ENCODE measurements at regions not wholly inside any gene's neighbourhood (a gene's known extent, or its start where the extent isn't known, plus 50 kb on each side); places are given as distances from the start of the nearest gene placed in this dataset.
A peak's percentile ranks its signal among the peaks of the same experiment; 100 is the strongest.
"Not testable (repeated sequence)": the region's sequence is repeated elsewhere in the genome, so short reads cannot be mapped to it uniquely, and the experiment has no call there.

GRCh38 chr9:129539446-129539845 lies 81.5 kb downstream of the C9orf50 start:
- Mint-ChIP-seq H3K4me1 (ENCODE audit: low read depth) (no peaks in the 10 kb centered on the region), H3K4me3 (no peak overlapping the region), H3K27ac (no peak overlapping the region), H3K9me3 (peaks cover 11% of the 10 kb centered on the region), H3K36me3 (peaks cover 4% of the 10 kb centered on the region), H3K27me3 (peaks cover 4% of the 10 kb centered on the region)
- CTCF ChIA-PET: interaction anchor here (0.6 kb wide), 1 partner anchor 397 kb away, joined by 3 read pairs; no protein-coding TSS in a partner anchor
- POLR2A ChIA-PET: no interaction called here
- DNase-seq: no peak
- intact Hi-C loops (cut with micrococcal nuclease): no loop called here

GRCh38 chr9:129531860-129532402 lies 89.0 kb downstream of the C9orf50 start:
- H3K4me1 Mint-ChIP-seq (ENCODE audit: low read depth); H3K4me3 Mint-ChIP-seq; intact Hi-C loops (cut with micrococcal nuclease); H3K27me3 Mint-ChIP-seq; H3K9me3 Mint-ChIP-seq; CTCF ChIA-PET; H3K27ac Mint-ChIP-seq; POLR2A ChIA-PET; H3K36me3 Mint-ChIP-seq: not testable (repeated sequence)
- peak; percentile 44 for DNase-seq

- H3K9me3 Mint-ChIP-seq; POLR2A ChIA-PET; H3K36me3 Mint-ChIP-seq; H3K4me1 Mint-ChIP-seq (ENCODE audit: low read depth); intact Hi-C loops (cut with micrococcal nuclease); H3K27ac Mint-ChIP-seq; DNase-seq; H3K4me3 Mint-ChIP-seq: not testable (repeated sequence)
- CTCF ChIA-PET: interaction anchor here (1.0 kb wide), 1 partner anchor 354 kb away, joined by 3 read pairs; no protein-coding TSS in a partner anchor
- peaks cover 14% of the 10 kb centered on the region for H3K27me3 Mint-ChIP-seq
Measured at GRCh38 chr9:129527955-129528354, 92.9 kb downstream of the C9orf50 start.

GRCh38 chr9:129525656-129526196 lies 95.2 kb downstream of the C9orf50 start:
- Mint-ChIP-seq H3K27ac (no peak overlapping the region), H3K4me3 (no peak overlapping the region), H3K4me1 (ENCODE audit: low read depth) (no peaks in the 10 kb centered on the region), H3K27me3 (peaks cover 17% of the 10 kb centered on the region), H3K9me3 (peaks cover 5% of the 10 kb centered on the region), H3K36me3 (no peaks in the 10 kb centered on the region)
- no peak for DNase-seq
- intact Hi-C loops (cut with micrococcal nuclease): no loop called here
- ChIA-PET POLR2A (no interaction called here), CTCF (interaction anchor here (0.8 kb wide), 1 partner anchor 352 kb away, joined by 4 read pairs; no protein-coding TSS in a partner anchor)

GRCh38 chr9:129524582-129525270 lies 96.2 kb downstream of the C9orf50 start:
- H3K4me1 Mint-ChIP-seq (ENCODE audit: low read depth): no peaks in the 10 kb centered on the region

GRCh38 chr9:129523943-129524581 lies 96.8 kb downstream of the C9orf50 start:
- peaks cover 14% of the 10 kb centered on the region for H3K27me3 Mint-ChIP-seq
- no peak overlapping the region for H3K4me3 Mint-ChIP-seq
- intact Hi-C loops (cut with micrococcal nuclease): no loop called here
- ChIA-PET CTCF (no interaction called here), POLR2A (no interaction called here)
- H3K9me3 Mint-ChIP-seq: peaks cover 5% of the 10 kb centered on the region
- no peaks in the 10 kb centered on the region for H3K36me3 Mint-ChIP-seq
- H3K27ac Mint-ChIP-seq: no peak overlapping the region
- DNase-seq: no peak
- no peaks in the 10 kb centered on the region for H3K4me1 Mint-ChIP-seq (ENCODE audit: low read depth)

More at GRCh38 chr9:129524582-129525270, 96.2 kb downstream of the C9orf50 start:
- no peak overlapping the region for H3K27ac Mint-ChIP-seq
- H3K27me3 Mint-ChIP-seq: peaks cover 15% of the 10 kb centered on the region
- no peak for DNase-seq
- POLR2A ChIA-PET: no interaction called here
- no peak overlapping the region for H3K4me3 Mint-ChIP-seq
- intact Hi-C loops (cut with micrococcal nuclease): no loop called here
- peaks cover 5% of the 10 kb centered on the region for H3K9me3 Mint-ChIP-seq
- H3K36me3 Mint-ChIP-seq: no peaks in the 10 kb centered on the region
- CTCF ChIA-PET: no interaction called here

GRCh38 chr9:129522351-129522750 lies 98.5 kb downstream of the C9orf50 start:
- H3K4me1 Mint-ChIP-seq (ENCODE audit: low read depth): no peaks in the 10 kb centered on the region
- no peak overlapping the region for H3K4me3 Mint-ChIP-seq
- peaks cover 8% of the 10 kb centered on the region for H3K9me3 Mint-ChIP-seq
- H3K36me3 Mint-ChIP-seq: no peaks in the 10 kb centered on the region
- no peak for DNase-seq
- H3K27me3 Mint-ChIP-seq: peaks cover 14% of the 10 kb centered on the region
- ChIA-PET POLR2A (no interaction called here), CTCF (no interaction called here)
- no peak overlapping the region for H3K27ac Mint-ChIP-seq
- intact Hi-C loops (cut with micrococcal nuclease): no loop called here

GRCh38 chr9:129520082-129520481 lies 100.8 kb downstream of the C9orf50 start:
- peaks cover 11% of the 10 kb centered on the region for H3K27me3 Mint-ChIP-seq
- DNase-seq: no peak
- ChIA-PET CTCF (interaction anchor here (1.6 kb wide), 1 partner anchor 105 kb away, joined by 4 read pairs; no protein-coding TSS in a partner anchor), POLR2A (no interaction called here)
- no peak overlapping the region for H3K4me3 Mint-ChIP-seq
- H3K36me3 Mint-ChIP-seq: peaks cover 5% of the 10 kb centered on the region
- H3K4me1 Mint-ChIP-seq (ENCODE audit: low read depth): no peaks in the 10 kb centered on the region
- no peak overlapping the region for H3K27ac Mint-ChIP-seq
- intact Hi-C loops (cut with micrococcal nuclease): no loop called here
- H3K9me3 Mint-ChIP-seq: peaks cover 20% of the 10 kb centered on the region

GRCh38 chr9:129518074-129518473 lies 102.8 kb downstream of the C9orf50 start:
- Mint-ChIP-seq H3K4me1 (ENCODE audit: low read depth) (no peaks in the 10 kb centered on the region), H3K27me3 (peaks cover 4% of the 10 kb centered on the region), H3K36me3 (peaks cover 7% of the 10 kb centered on the region), H3K9me3 (peaks cover 31% of the 10 kb centered on the region), H3K4me3 (no peak overlapping the region), H3K27ac (no peak overlapping the region)
- POLR2A ChIA-PET: no interaction called here
- intact Hi-C loops (cut with micrococcal nuclease): no loop called here
- CTCF ChIA-PET: no interaction called here
- no peak for DNase-seq

- H3K9me3 Mint-ChIP-seq: peaks cover 33% of the 10 kb centered on the region
- H3K4me3 Mint-ChIP-seq: no peak overlapping the region
- H3K36me3 Mint-ChIP-seq: peaks cover 7% of the 10 kb centered on the region
- no peaks in the 10 kb centered on the region for H3K4me1 Mint-ChIP-seq (ENCODE audit: low read depth)
- CTCF ChIA-PET: interaction anchor here (0.7 kb wide), 1 partner anchor 90 kb away, joined by 3 read pairs; no protein-coding TSS in a partner anchor
- intact Hi-C loops (cut with micrococcal nuclease): no loop called here
- no peak for DNase-seq
- no peak overlapping the region for H3K27ac Mint-ChIP-seq
- no peaks in the 10 kb centered on the region for H3K27me3 Mint-ChIP-seq
- POLR2A ChIA-PET: no interaction called here
Measured at GRCh38 chr9:129517006-129517405, 103.9 kb downstream of the C9orf50 start.

- H3K4me1 Mint-ChIP-seq (ENCODE audit: low read depth): no peaks in the 10 kb centered on the region
Measured at GRCh38 chr9:129514891-129515290, 106.0 kb downstream of the C9orf50 start.

GRCh38 chr9:129514497-129514867 lies 106.4 kb downstream of the C9orf50 start:
- H3K4me3 Mint-ChIP-seq: no peak overlapping the region
- H3K4me1 Mint-ChIP-seq (ENCODE audit: low read depth): no peaks in the 10 kb centered on the region
- no peaks in the 10 kb centered on the region for H3K27me3 Mint-ChIP-seq
- H3K9me3 Mint-ChIP-seq: peaks cover 33% of the 10 kb centered on the region
- DNase-seq: no peak
- CTCF ChIA-PET: interaction anchor here (0.9 kb wide), 1 partner anchor 16 kb away, joined by 3 read pairs; no protein-coding TSS in a partner anchor
- POLR2A ChIA-PET: no interaction called here
- peaks cover 7% of the 10 kb centered on the region for H3K36me3 Mint-ChIP-seq
- no peak overlapping the region for H3K27ac Mint-ChIP-seq
- intact Hi-C loops (cut with micrococcal nuclease): no loop called here

More at GRCh38 chr9:129514891-129515290, 106.0 kb downstream of the C9orf50 start:
- ChIA-PET POLR2A (interaction anchor here (0.6 kb wide), 1 partner anchor 11 kb away, joined by 4 read pairs; no protein-coding TSS in a partner anchor), CTCF (interaction anchor here (0.9 kb wide), 1 partner anchor 15 kb away, joined by 3 read pairs; no protein-coding TSS in a partner anchor)
- Mint-ChIP-seq H3K9me3 (peaks cover 33% of the 10 kb centered on the region), H3K27me3 (no peaks in the 10 kb centered on the region), H3K36me3 (peaks cover 7% of the 10 kb centered on the region), H3K4me3 (no peak overlapping the region), H3K27ac (no peak overlapping the region)
- intact Hi-C loops (cut with micrococcal nuclease): no loop called here
- DNase-seq: no peak
